Adrenal gland (tissue), 5 donors: ENCODE measurements at regions not wholly inside any gene's neighbourhood (a gene's known extent, or its start where the extent isn't known, plus 50 kb on each side); places are given as distances from the start of the nearest gene placed in this dataset.

Experiments
- POLR2A ChIP-seq, 2 donors: fragments of 450-650 bp; IDR thresholded peaks; one replicate each; pipeline ENCODE4 v1.6.1; 2017; ENCODE audit warnings: antibody characterized with exemption in 2 of 2, mild to moderate bottlenecking in 2 of 2, moderate library complexity in 1 of 2
- TF ChIP-seq, protein P1 (sequence below), 6 experiments: fragments of 450-650 bp in 4 of 6; fragments of 200-600 bp in 2 of 6; sonication (generic) in 1 of 6; IDR thresholded peaks; 1 replicate in 5 of 6; 2 replicates in 1 of 6; pipeline versions ENCODE4 v1.5.1 to v1.8.0; 2016 to 2021; ENCODE audit warnings: antibody characterized with exemption in 6 of 6, mild to moderate bottlenecking in 2 of 6, moderate library complexity in 1 of 6
- donor health status: DM: no; HTN: no; CAD: no.

DNA sequence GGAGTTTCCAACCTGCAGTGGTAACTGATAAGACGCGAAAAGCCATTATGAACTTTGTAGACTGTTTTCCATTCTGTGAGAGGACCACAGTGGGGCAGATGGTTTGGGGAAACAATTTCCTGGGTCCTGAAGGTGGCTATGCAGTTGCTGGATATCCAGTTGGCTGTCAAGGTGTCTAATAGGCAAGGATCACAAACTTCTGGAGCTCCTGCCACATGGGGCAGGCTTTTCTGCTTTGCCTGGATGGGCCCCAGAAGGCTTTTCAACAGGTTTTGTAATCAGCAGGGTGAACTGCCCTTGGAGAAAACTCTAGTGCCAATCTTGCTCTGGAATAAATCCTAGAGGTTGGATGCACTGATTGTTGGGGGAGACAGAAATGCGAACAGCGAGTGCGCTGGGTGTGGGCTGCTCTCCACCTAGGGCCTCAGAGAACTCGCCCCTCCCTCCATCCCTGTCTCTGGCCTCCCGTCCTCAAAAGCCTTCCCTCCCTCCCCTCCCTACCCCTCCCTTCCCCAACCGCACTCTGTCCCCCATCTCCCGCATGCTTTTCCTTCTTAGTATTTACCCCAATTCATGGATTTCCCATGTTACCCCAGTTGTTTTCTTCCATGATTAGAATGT is 210.3 kb upstream of the USP24 start:
- TF ChIP-seq, protein P1, sequence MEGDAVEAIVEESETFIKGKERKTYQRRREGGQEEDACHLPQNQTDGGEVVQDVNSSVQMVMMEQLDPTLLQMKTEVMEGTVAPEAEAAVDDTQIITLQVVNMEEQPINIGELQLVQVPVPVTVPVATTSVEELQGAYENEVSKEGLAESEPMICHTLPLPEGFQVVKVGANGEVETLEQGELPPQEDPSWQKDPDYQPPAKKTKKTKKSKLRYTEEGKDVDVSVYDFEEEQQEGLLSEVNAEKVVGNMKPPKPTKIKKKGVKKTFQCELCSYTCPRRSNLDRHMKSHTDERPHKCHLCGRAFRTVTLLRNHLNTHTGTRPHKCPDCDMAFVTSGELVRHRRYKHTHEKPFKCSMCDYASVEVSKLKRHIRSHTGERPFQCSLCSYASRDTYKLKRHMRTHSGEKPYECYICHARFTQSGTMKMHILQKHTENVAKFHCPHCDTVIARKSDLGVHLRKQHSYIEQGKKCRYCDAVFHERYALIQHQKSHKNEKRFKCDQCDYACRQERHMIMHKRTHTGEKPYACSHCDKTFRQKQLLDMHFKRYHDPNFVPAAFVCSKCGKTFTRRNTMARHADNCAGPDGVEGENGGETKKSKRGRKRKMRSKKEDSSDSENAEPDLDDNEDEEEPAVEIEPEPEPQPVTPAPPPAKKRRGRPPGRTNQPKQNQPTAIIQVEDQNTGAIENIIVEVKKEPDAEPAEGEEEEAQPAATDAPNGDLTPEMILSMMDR (IDR thresholded peaks at IDR 0.05): no peak
- no peak for TF ChIP-seq POLR2A (IDR thresholded peaks at IDR 0.05)
